Lung (tissue), 11 donors: ENCODE measurements at regions not wholly inside any gene's neighbourhood (a gene's known extent, or its start where the extent isn't known, plus 50 kb on each side); places are given as distances from the start of the nearest gene placed in this dataset.

Source experiments
- ATAC-seq: fragments of 200-7000 bp; cut with Tn5 transposase; one replicate; pipeline ENCODE4 v1.9.1; 2020; ENCODE audit warnings: moderate number of reproducible peaks; ENCODE audit not compliant: insufficient read depth, low FRiP score
- DNase-seq, 3 donors: peaks; one replicate each; pipeline ENCODE4 v3.0.0-alpha.2; 2013 to 2017
- H3K27ac ChIP-seq, 2 donors: one replicate each; pipeline ENCODE4 v1.5.1; 2013; ENCODE audit warnings: mild to moderate bottlenecking in 2 of 2, moderate library complexity in 2 of 2, control low read depth in 1 of 2, inconsistent platforms in 1 of 2, low read depth in 1 of 2, low read length in 1 of 2
- H3K27me3 ChIP-seq, 3 donors: one replicate each; pipeline ENCODE4 v1.5.1; 2013; ENCODE audit warnings: low read length in 2 of 3; ENCODE audit not compliant: control insufficient read depth in 3 of 3, insufficient read depth in 3 of 3
- H3K36me3 ChIP-seq, 4 donors: one replicate each; pipeline ENCODE4 v1.5.1; 2013; ENCODE audit warnings: low read length in 4 of 4, mild to moderate bottlenecking in 1 of 4, moderate library complexity in 1 of 4; ENCODE audit not compliant: control insufficient read depth in 4 of 4, insufficient read depth in 4 of 4
- H3K4me1 ChIP-seq, 5 donors: one replicate each; pipeline ENCODE4 v1.5.1; 2013; ENCODE audit warnings: low read length in 5 of 5, mild to moderate bottlenecking in 2 of 5, moderate library complexity in 1 of 5; ENCODE audit not compliant: control insufficient read depth in 5 of 5, insufficient read depth in 5 of 5
- H3K4me3 ChIP-seq: one replicate; pipeline ENCODE4 v1.5.1; 2013; ENCODE audit warnings: mild to moderate bottlenecking, control low read depth, moderate library complexity
- H3K9ac ChIP-seq, 2 donors: one replicate each; pipeline ENCODE4 v1.5.1; 2013; ENCODE audit warnings: low read length in 2 of 2, control low read depth in 1 of 2; ENCODE audit not compliant: insufficient read depth in 1 of 2
- H3K9me3 ChIP-seq, 4 donors: one replicate each; pipeline ENCODE4 v1.5.1; 2013; ENCODE audit warnings: low read length in 3 of 4, mild to moderate bottlenecking in 1 of 4, moderate library complexity in 1 of 4; ENCODE audit not compliant: control insufficient read depth in 4 of 4, insufficient read depth in 3 of 4
- WGBS, 2 donors: extraction: QIAGEN DNeasy Blood & Tissue Kit; methylation state at CpG; one replicate each; pipeline ENCODE4 v1.1.7; 2013; 5-methylcytosine and 5-hydroxymethylcytosine counted together
- TF ChIP-seq, protein P1 (sequence below): IDR thresholded peaks from 2 replicates; pipeline ENCODE4 v1.5.1; 2012; ENCODE audit warnings: mild to moderate bottlenecking; ENCODE audit errors: control extremely low read depth, extremely low read depth
- donor health status: control.
- donor health status: control.
- donor health status: Bipolar disorder and iron deficiency.
- donor health status: healthy.
- donor health status: DM: yes; HTN: yes; CAD: no.

DNA sequence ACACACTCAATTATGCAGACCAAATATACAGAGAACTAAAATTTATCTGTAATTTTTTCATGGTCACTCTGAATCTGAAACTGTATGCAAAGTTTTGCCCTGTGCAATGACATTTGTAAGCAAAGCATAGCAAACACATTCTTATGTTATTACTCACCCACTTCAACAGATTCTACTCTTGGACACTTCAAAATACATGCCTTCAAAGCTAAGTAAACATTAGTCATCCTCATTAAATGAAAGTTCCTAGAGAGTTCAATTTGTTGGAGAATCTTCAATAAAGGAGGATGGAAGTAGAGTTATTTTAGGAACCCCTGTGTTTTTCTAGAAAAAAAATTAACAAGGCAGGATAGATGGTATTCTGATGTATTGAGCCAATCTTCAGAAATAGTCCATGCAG is 639.7 kb upstream of the C9orf72 start:
- H3K4me1 ChIP-seq, result peaks cover 0 to 12% (median 0%) of the 10 kb centered on the region in 5 donors
- no peaks in the 10 kb centered on the region for H3K27me3 ChIP-seq
- TF ChIP-seq, protein P1, sequence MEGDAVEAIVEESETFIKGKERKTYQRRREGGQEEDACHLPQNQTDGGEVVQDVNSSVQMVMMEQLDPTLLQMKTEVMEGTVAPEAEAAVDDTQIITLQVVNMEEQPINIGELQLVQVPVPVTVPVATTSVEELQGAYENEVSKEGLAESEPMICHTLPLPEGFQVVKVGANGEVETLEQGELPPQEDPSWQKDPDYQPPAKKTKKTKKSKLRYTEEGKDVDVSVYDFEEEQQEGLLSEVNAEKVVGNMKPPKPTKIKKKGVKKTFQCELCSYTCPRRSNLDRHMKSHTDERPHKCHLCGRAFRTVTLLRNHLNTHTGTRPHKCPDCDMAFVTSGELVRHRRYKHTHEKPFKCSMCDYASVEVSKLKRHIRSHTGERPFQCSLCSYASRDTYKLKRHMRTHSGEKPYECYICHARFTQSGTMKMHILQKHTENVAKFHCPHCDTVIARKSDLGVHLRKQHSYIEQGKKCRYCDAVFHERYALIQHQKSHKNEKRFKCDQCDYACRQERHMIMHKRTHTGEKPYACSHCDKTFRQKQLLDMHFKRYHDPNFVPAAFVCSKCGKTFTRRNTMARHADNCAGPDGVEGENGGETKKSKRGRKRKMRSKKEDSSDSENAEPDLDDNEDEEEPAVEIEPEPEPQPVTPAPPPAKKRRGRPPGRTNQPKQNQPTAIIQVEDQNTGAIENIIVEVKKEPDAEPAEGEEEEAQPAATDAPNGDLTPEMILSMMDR, result no peak
- H3K9me3 ChIP-seq, result no peaks in the 10 kb centered on the region
- H3K9ac ChIP-seq, result no peak overlapping the region
- peak in 2 of 3 donors; percentile 78 to 82 for DNase-seq
- peak; percentile 82 for ATAC-seq
- no peaks in the 10 kb centered on the region for H3K36me3 ChIP-seq
- H3K27ac ChIP-seq, result no peak overlapping the region
- H3K4me3 ChIP-seq, result no peak overlapping the region

DNA sequence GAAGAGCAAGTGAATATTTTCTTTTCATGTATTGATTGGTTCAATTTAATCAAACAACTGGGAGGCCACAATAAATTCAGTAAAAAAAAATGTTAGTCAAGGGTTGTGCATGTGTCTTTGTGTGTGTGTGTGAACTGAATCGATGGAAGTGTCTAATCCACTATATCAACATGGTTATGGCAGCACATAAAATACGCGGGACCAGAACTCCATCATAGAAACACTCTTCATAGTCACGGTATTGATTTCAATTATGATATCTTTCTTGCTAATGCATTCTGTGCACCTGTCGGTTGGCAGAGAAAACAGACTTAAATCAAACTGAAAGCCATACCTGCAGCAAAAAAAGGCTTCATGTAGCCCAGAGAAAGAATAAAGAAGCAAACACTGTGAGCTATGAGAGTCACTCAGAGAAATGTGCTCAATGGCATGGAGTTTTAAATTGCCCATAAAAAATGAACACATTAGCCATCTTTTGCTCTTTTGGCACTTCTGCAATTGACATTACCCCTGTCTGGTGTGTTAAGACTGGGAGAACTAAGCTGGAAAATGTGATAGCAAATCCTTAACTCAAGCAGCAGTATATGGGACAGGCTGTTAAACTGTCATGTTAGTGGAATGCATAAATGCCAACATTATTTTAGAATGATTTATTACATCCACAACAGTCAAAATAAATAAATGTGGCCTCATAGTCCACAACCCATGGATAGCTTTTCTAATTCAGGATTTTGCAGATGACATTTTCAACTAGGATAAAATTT is 642.4 kb upstream of the C9orf72 start:
- Histone ChIP-seq H3K4me1 (peaks cover 0 to 12% (median 0%) of the 10 kb centered on the region in 5 donors), H3K9ac (no peak overlapping the region), H3K36me3 (no peaks in the 10 kb centered on the region), H3K9me3 (no peaks in the 10 kb centered on the region), H3K27me3 (no peaks in the 10 kb centered on the region), H3K27ac (no peak overlapping the region), H3K4me3 (no peak overlapping the region)
- 94 to 96% methylated on average over 5 of the region's 5 CpGs for WGBS, 2 donors
- TF ChIP-seq, protein P1, result no peak
- no peak for ATAC-seq
- no peak for DNase-seq

GRCh38 chr9:28232686-28233085 is 659.4 kb upstream of the C9orf72 start:
- TF ChIP-seq, protein P1, result no peak
- Histone ChIP-seq H3K4me1 (no peaks in the 10 kb centered on the region), H3K9me3 (peaks cover 0 to 4% (median 0%) of the 10 kb centered on the region in 4 donors), H3K9ac (no peak overlapping the region), H3K27ac (no peak overlapping the region), H3K36me3 (no peaks in the 10 kb centered on the region), H3K4me3 (no peak overlapping the region), H3K27me3 (no peaks in the 10 kb centered on the region)
- WGBS, 2 donors, result 95 to 97% methylated on average over 1 of the region's 1 CpG
- DNase-seq (no peak), ATAC-seq (no peak)
